Activated T-cell treated with anti-CD3 and anti-CD28 coated beads, Interleukin-2, amount 50 U/mL, for 72 hours (primary cell): ENCODE measurements at regions not wholly inside any gene's neighbourhood (a gene's known extent, or its start where the extent isn't known, plus 50 kb on each side); places are given as distances from the start of the nearest gene placed in this dataset.

Experiments used
- ATAC-seq, 2 donors: fragments of 150-1000 bp; cut with Tn5 transposase; replicated peaks in 1 of 2; 2 replicates each; pipeline ENCODE4 v1.10.0; 2021; ENCODE audit warnings: moderate library complexity in 2 of 2, mild to moderate bottlenecking in 1 of 2
- DNase-seq, 2 donors: peaks; one replicate each; pipeline ENCODE4 v3.0.0; 2021 to 2022; ENCODE audit warnings: mixed read lengths in 1 of 2
- H3K27ac Mint-ChIP-seq: one replicate; pipeline ENCODE4 v1.8.0; 2022; ENCODE audit warnings: mild to moderate bottlenecking, moderate library complexity, mixed read lengths
- H3K27me3 Mint-ChIP-seq: one replicate; pipeline ENCODE4 v1.8.0; 2022; ENCODE audit warnings: low read depth, mixed read lengths
- H3K36me3 Mint-ChIP-seq, 2 donors: one replicate each; pipeline ENCODE4 v1.8.0; 2022; ENCODE audit warnings: mixed read lengths in 2 of 2, mild to moderate bottlenecking in 1 of 2; ENCODE audit not compliant: insufficient read depth in 2 of 2
- H3K4me1 Mint-ChIP-seq: one replicate; pipeline ENCODE4 v1.8.0; 2022; ENCODE audit warnings: low read depth, mixed read lengths
- H3K4me3 Mint-ChIP-seq, 2 donors: one replicate each; pipeline ENCODE4 v1.8.0; 2022; ENCODE audit warnings: mild to moderate bottlenecking in 2 of 2, mixed read lengths in 2 of 2, moderate library complexity in 2 of 2
- H3K9me3 Mint-ChIP-seq, 2 donors: one replicate each; pipeline ENCODE4 v1.8.0; 2022; ENCODE audit warnings: mixed read lengths in 2 of 2

DNA sequence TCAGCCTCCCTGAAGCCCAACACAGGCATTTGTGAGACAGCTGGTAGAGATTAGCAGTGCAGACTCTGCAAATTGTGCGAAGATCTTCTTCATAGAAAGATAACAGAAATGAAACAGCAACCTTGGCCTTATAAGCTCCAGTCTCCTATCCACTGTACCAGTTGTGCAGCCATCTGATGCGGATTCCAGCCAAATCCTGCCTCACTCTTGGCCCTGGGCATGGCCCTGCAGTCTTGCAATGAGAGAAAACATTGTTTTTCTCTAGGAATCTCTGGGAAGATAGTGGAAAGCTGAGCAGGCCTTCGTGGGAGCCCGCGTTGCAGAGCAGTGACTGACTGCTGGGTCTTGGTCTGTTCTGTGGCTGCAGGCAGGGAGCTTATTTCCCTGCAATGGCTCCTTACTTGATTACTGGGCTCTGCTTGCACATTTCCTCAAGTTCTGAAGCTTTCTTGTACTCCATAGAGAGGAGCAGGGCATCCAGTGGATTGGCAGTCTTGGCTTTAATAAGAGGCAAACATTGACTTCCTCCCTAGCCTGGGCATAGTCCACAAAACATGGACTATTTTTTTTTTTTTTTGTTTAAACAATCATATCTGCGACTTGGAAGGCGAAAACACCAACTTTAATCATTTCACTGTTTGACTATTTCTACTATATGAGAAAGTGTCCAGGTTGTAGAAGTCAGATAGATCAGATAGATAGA, 193.0 kb downstream of the ACTR3 start:
- no peak for ATAC-seq

DNA sequence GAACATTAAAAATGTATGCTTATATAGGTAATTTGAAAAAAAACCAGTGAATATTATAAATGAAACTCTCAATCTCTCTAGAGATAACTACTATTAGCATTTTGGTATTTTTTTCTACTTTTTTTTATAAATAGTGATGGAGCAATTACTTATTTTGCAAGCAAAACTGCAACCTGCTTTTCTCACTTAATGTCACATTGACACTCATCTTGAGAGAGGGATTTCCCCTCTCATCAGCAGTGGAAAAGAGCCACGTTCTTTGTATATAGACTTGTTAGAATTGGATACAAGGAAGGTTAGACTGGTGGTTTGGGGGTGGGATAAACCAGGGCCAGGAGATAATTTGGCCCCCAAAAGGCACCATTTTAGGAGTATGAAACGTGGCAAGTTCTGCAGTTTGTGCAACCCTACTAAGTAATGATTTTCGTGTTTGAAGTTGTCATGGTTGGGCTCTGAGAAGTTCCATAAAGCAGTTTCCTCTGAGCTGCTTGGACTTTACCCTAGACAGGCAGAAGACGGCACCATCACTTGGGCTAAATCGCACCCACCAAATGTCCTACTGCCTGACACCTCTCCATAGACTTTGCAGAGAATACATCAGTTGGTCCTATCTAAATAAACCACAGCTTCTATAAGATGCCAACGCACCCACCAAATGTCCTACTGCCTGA, 194.0 kb downstream of the ACTR3 start:
- Mint-ChIP-seq H3K9me3 (peaks cover 0 to 7% of the 10 kb centered on the region in 2 donors), H3K4me1 (no peaks in the 10 kb centered on the region), H3K36me3 (no peaks in the 10 kb centered on the region), H3K27me3 (peaks cover 26% of the 10 kb centered on the region), H3K27ac (no peak overlapping the region), H3K4me3 (no peak overlapping the region)
- DNase-seq, result no peak
- ATAC-seq, result no peak

More for the DNA sequence above, 193.0 kb downstream of the ACTR3 start:
- Mint-ChIP-seq H3K9me3 (peaks cover 0 to 7% of the 10 kb centered on the region in 2 donors), H3K36me3 (no peaks in the 10 kb centered on the region), H3K4me3 (no peak overlapping the region), H3K27ac (no peak overlapping the region), H3K27me3 (peaks cover 26% of the 10 kb centered on the region), H3K4me1 (no peaks in the 10 kb centered on the region)
- no peak for DNase-seq

DNA sequence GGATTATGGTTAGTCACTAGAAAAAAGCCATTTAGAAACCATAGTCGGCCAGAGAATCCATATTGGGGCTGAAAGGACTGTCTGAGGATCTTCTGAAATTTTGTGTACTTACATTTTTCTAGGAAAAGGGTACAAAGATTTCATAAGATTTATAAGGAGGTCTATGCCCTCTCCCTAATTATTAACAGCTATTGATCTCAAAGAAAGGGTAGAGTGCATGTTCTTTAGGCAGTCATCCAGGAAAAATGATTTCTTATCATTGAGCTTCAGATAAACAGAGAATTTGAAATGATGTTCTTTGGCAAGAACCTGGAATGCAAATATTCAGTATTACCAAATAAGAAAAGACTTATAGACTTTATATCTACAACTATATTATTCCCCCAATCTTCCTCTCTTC, 195.3 kb downstream of the ACTR3 start:
- Mint-ChIP-seq H3K4me3 (no peak overlapping the region), H3K27me3 (peaks cover 26% of the 10 kb centered on the region), H3K4me1 (no peaks in the 10 kb centered on the region), H3K36me3 (no peaks in the 10 kb centered on the region), H3K27ac (no peak overlapping the region), H3K9me3 (peaks cover 0 to 7% of the 10 kb centered on the region in 2 donors)
- DNase-seq, result no peak
- ATAC-seq, result no peak

DNA sequence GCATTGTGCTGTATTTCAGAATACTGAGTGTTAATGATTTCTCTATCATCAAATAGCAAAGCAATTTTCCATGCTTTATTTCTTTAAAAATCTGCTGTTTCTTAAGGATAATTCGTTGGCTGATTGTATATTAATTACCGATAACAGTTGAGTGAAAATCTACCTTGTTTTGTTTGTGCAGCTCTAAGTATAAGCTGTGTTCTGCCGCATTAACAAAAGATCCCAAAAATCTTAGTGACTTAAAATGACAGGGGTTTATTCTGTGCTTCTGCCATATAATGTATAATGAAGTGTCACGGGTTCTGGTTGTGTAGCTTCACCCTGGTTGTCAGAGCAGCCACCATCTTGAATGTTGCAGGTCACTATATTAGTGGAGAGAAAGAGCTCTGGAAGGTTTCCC, 196.1 kb downstream of the ACTR3 start:
- no peak for ATAC-seq
- no peak for DNase-seq
- no peaks in the 10 kb centered on the region for H3K36me3 Mint-ChIP-seq
- H3K4me3 Mint-ChIP-seq, result no peak overlapping the region
- H3K27ac Mint-ChIP-seq, result no peak overlapping the region
- H3K9me3 Mint-ChIP-seq, result peaks cover 0 to 7% of the 10 kb centered on the region in 2 donors
- no peaks in the 10 kb centered on the region for H3K4me1 Mint-ChIP-seq
- peaks cover 26% of the 10 kb centered on the region for H3K27me3 Mint-ChIP-seq

GRCh38 chr2:114089636-114090319, 199.9 kb downstream of the ACTR3 start:
- Mint-ChIP-seq H3K27ac (no peak overlapping the region), H3K9me3 (peaks cover 0 to 3% of the 10 kb centered on the region in 2 donors), H3K36me3 (no peaks in the 10 kb centered on the region), H3K27me3 (peaks cover 14% of the 10 kb centered on the region), H3K4me1 (no peaks in the 10 kb centered on the region), H3K4me3 (no peak overlapping the region)
- ATAC-seq (no peak), DNase-seq (no peak)

GRCh38 chr2:114091010-114091409, 201.1 kb downstream of the ACTR3 start:
- Mint-ChIP-seq H3K4me3 (no peak overlapping the region), H3K27ac (no peak overlapping the region), H3K27me3 (peaks cover 6% of the 10 kb centered on the region), H3K9me3 (peaks cover 0 to 3% of the 10 kb centered on the region in 2 donors), H3K4me1 (no peaks in the 10 kb centered on the region), H3K36me3 (peaks cover 0 to 2% of the 10 kb centered on the region in 2 donors)
- ATAC-seq (no peak), DNase-seq (no peak)

DNA sequence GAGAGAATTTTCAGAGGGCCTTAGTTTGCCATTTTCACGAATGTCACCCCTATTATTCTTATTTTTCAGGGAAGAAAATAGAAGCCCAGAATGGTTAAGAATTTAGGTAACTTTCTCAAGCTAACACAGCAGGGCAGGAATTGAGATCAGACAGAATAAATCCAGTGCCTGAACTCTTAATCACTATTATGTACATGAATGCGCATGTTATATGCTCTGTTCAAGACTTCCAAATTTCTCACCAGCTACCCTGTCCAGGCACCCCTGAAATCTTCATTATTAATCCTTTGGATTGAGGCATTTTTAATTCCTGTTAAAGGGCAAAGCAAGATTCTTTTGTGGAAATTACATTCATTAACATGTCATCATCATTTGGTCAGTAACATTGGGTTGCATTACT, 218.4 kb downstream of the ACTR3 start:
- no peak for ATAC-seq
- Mint-ChIP-seq H3K36me3 (peaks cover 2 to 4% of the 10 kb centered on the region in 2 donors), H3K27ac (no peak overlapping the region), H3K9me3 (peaks cover 12 to 14% of the 10 kb centered on the region in 2 donors), H3K27me3 (peaks cover 19% of the 10 kb centered on the region), H3K4me1 (no peaks in the 10 kb centered on the region), H3K4me3 (no peak overlapping the region)
- DNase-seq, result no peak

- ATAC-seq (no peak), DNase-seq (no peak)
- Mint-ChIP-seq H3K27me3 (peaks cover 19% of the 10 kb centered on the region), H3K36me3 (peaks cover 2 to 4% of the 10 kb centered on the region in 2 donors), H3K9me3 (peaks cover 9 to 14% of the 10 kb centered on the region in 2 donors), H3K4me3 (no peak overlapping the region), H3K4me1 (no peaks in the 10 kb centered on the region), H3K27ac (no peak overlapping the region)
Measured at GRCh38 chr2:114108824-114109416, 219.0 kb downstream of the ACTR3 start.

GRCh38 chr2:114111329-114111728, 221.4 kb downstream of the ACTR3 start:
- peaks cover 12% of the 10 kb centered on the region for H3K27me3 Mint-ChIP-seq
- H3K4me3 Mint-ChIP-seq, result no peak overlapping the region
- ATAC-seq, result no peak
- H3K9me3 Mint-ChIP-seq, result peaks cover 3 to 5% of the 10 kb centered on the region in 2 donors
- no peak overlapping the region for H3K27ac Mint-ChIP-seq
- DNase-seq, result no peak
- peaks cover 0 to 4% of the 10 kb centered on the region in 2 donors for H3K36me3 Mint-ChIP-seq
- H3K4me1 Mint-ChIP-seq, result no peaks in the 10 kb centered on the region

DNA sequence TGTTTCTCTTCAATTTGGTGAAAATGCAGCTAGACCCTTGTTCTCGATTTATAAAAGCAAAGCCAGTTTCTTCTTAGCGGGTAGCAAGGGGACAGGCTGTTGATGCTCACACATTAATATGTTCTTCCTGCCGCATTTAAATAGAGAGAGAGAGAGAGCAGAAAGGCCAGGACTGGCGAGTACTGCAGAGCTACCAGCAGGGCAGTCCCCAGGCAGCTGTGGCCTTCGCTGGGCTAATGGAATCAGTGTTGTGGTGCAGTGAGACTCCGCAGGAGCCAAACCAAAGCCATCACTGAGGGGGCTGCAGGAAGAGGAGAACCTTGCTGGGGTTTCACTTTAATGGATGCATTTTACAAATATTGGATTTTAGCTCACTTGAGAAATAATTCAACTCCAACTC, 223.6 kb downstream of the ACTR3 start:
- no peaks in the 10 kb centered on the region for H3K9me3 Mint-ChIP-seq
- peaks cover 9% of the 10 kb centered on the region for H3K27me3 Mint-ChIP-seq
- H3K27ac Mint-ChIP-seq, result no peak overlapping the region
- H3K36me3 Mint-ChIP-seq, result no peaks in the 10 kb centered on the region
- no peak overlapping the region for H3K4me3 Mint-ChIP-seq
- no peak for DNase-seq
- ATAC-seq, result no peak
- H3K4me1 Mint-ChIP-seq, result no peaks in the 10 kb centered on the region

DNA sequence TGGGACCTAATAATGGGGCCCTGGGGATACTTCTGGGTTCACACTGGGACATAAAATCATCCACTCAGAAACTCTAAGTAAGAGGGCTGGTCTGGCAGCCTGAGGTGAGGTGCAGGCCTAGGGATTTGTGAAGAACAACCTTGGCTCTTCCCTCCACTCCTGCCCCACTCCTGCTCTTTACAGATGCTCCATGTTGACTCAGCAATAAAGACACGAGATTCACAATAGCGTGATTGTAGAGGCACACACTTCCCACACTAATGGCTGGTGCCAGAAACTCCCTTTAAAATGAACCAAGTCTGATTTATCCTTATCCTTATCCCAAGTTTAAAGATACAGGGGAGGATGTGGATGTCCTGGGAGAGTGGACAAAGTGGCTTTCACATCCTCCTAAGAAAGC, 228.2 kb downstream of the ACTR3 start:
- Mint-ChIP-seq H3K4me3 (no peak overlapping the region), H3K27me3 (peaks cover 6% of the 10 kb centered on the region), H3K36me3 (no peaks in the 10 kb centered on the region), H3K27ac (no peak overlapping the region), H3K4me1 (no peaks in the 10 kb centered on the region), H3K9me3 (no peaks in the 10 kb centered on the region)
- DNase-seq (no peak), ATAC-seq (no peak)

GRCh38 chr2:114119862-114120261, 230.0 kb downstream of the ACTR3 start:
- Mint-ChIP-seq H3K4me1 (no peaks in the 10 kb centered on the region), H3K36me3 (no peaks in the 10 kb centered on the region), H3K9me3 (no peaks in the 10 kb centered on the region), H3K27me3 (peaks cover 6% of the 10 kb centered on the region), H3K4me3 (no peak overlapping the region), H3K27ac (no peak overlapping the region)
- no peak for DNase-seq
- ATAC-seq, result no peak

- Mint-ChIP-seq H3K4me1 (no peaks in the 10 kb centered on the region), H3K4me3 (no peak overlapping the region), H3K27me3 (peaks cover 10% of the 10 kb centered on the region), H3K36me3 (no peaks in the 10 kb centered on the region), H3K27ac (no peak overlapping the region), H3K9me3 (no peaks in the 10 kb centered on the region)
- no peak for DNase-seq
- no peak for ATAC-seq
Measured at GRCh38 chr2:114122930-114123329, 233.0 kb downstream of the ACTR3 start.
